Activated T-cell treated with anti-CD3 and anti-CD28 coated beads for 48 hours (primary cell): ENCODE measurements at regions not wholly inside any gene's neighbourhood (a gene's known extent, or its start where the extent isn't known, plus 50 kb on each side); places are given as distances from the start of the nearest gene placed in this dataset.
"Not testable (repeated sequence)": the region's sequence is repeated elsewhere in the genome, so short reads cannot be mapped to it uniquely, and the experiment has no call there.

Experiments
- DNase-seq: peaks from one replicate; pipeline ENCODE4 v3.0.0-alpha.2; 2020; ENCODE audit warnings: low read depth

- no peak for DNase-seq
These were observed 436.4 kb upstream of the PCDH15 start for GRCh38 chr10:55237462-55237861.

- no peak for DNase-seq
These were observed 432.5 kb upstream of the PCDH15 start for GRCh38 chr10:55233505-55233904.

- no peak for DNase-seq
These were observed 432.1 kb upstream of the PCDH15 start for GRCh38 chr10:55233090-55233489.

GRCh38 chr10:55232553-55232952, 431.5 kb upstream of the PCDH15 start:
- DNase-seq, result no peak

GRCh38 chr10:55227967-55228366, 426.9 kb upstream of the PCDH15 start:
- DNase-seq, result no peak

- no peak for DNase-seq
These were observed 423.2 kb upstream of the PCDH15 start for GRCh38 chr10:55224007-55224781.

GRCh38 chr10:55223352-55223751, 422.3 kb upstream of the PCDH15 start:
- no peak for DNase-seq

- no peak for DNase-seq
These were observed 419.9 kb upstream of the PCDH15 start for GRCh38 chr10:55220975-55221374.

GRCh38 chr10:55215699-55216098, 414.7 kb upstream of the PCDH15 start:
- DNase-seq, result no peak

GRCh38 chr10:55214608-55215007, 413.6 kb upstream of the PCDH15 start:
- no peak for DNase-seq

GRCh38 chr10:55212051-55212450, 411.0 kb upstream of the PCDH15 start:
- no peak for DNase-seq

- DNase-seq, result no peak
These were observed 402.8 kb upstream of the PCDH15 start for GRCh38 chr10:55203874-55204273.

- no peak for DNase-seq
These were observed 402.3 kb upstream of the PCDH15 start for GRCh38 chr10:55203319-55203718.

- no peak for DNase-seq
These were observed 399.0 kb upstream of the PCDH15 start for GRCh38 chr10:55200020-55200419.

GRCh38 chr10:55191236-55191860, 390.3 kb upstream of the PCDH15 start:
- no peak for DNase-seq

- DNase-seq, result no peak
These were observed 383.0 kb upstream of the PCDH15 start for GRCh38 chr10:55183993-55184392.

GRCh38 chr10:55180357-55180756, 379.3 kb upstream of the PCDH15 start:
- no peak for DNase-seq

- no peak for DNase-seq
These were observed 373.4 kb upstream of the PCDH15 start for GRCh38 chr10:55174419-55174818.

- DNase-seq, result no peak
These were observed 368.5 kb upstream of the PCDH15 start for GRCh38 chr10:55169493-55169892.

- DNase-seq, result no peak
These were observed 367.3 kb upstream of the PCDH15 start for GRCh38 chr10:55168343-55168742.

- no peak for DNase-seq
These were observed 362.5 kb upstream of the PCDH15 start for GRCh38 chr10:55163388-55163979.

GRCh38 chr10:55162321-55162720, 361.3 kb upstream of the PCDH15 start:
- not testable (repeated sequence) for DNase-seq

GRCh38 chr10:55160655-55161283, 359.7 kb upstream of the PCDH15 start:
- DNase-seq, result no peak
